GM10266 (cell line): ENCODE measurements at regions not wholly inside any gene's neighbourhood (a gene's known extent, or its start where the extent isn't known, plus 50 kb on each side); places are given as distances from the start of the nearest gene placed in this dataset.

ENCODE experiments used
- DNase-seq: peaks from one replicate; pipeline ENCODE4 v3.0.0; 2012; ENCODE audit errors: extremely low spot score
- TF ChIP-seq, protein P1 (sequence below): IDR thresholded peaks from 2 replicates; pipeline ENCODE4 v1.5.1; 2012; ENCODE audit warnings: mild to moderate bottlenecking, low read depth; ENCODE audit not compliant: control insufficient read depth, insufficient read depth; ENCODE audit errors: missing control alignments

DNA sequence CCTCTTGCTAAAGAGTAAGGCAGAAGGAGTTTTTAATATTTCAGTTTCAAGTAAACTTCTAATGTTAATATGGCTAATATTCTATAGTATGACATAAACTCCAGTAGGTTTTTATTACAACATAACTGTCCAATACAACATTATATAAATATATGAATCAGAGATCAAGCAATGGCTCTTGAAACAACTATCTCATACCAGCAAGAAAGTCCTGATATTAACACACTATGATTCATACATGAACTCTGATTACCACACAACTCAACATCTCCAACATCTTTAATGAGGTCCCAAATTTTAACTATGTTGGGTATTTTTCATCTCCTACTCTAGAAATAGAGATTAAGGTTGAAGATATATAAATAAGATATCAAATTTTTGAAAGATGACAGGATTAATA is 878.3 kb downstream of the TLE1 start:
- TF ChIP-seq, protein P1, sequence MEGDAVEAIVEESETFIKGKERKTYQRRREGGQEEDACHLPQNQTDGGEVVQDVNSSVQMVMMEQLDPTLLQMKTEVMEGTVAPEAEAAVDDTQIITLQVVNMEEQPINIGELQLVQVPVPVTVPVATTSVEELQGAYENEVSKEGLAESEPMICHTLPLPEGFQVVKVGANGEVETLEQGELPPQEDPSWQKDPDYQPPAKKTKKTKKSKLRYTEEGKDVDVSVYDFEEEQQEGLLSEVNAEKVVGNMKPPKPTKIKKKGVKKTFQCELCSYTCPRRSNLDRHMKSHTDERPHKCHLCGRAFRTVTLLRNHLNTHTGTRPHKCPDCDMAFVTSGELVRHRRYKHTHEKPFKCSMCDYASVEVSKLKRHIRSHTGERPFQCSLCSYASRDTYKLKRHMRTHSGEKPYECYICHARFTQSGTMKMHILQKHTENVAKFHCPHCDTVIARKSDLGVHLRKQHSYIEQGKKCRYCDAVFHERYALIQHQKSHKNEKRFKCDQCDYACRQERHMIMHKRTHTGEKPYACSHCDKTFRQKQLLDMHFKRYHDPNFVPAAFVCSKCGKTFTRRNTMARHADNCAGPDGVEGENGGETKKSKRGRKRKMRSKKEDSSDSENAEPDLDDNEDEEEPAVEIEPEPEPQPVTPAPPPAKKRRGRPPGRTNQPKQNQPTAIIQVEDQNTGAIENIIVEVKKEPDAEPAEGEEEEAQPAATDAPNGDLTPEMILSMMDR, result no peak
- no peak for DNase-seq

DNA sequence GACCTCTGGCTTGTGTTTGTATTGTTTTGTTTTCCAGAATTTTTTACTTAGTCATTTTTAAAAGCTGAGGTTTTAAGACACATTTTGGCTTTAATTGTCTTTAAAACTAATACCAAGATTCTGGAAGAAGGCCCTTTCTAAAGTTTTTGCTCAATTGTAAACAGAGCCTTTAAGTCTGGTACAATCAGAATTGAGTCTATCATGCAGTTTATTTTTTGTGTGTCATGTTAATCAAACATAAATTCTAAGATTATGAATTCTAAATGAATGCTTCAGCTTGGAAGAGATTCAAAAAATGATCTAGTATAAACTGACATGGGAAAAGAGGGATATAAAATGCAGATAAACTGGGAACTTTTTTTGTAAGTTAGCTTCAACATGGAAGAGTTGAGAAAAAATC is 882.7 kb downstream of the TLE1 start:
- TF ChIP-seq, protein P1, result no peak
- no peak for DNase-seq

- TF ChIP-seq, protein P1, result no peak
These were observed 884.5 kb downstream of the TLE1 start for GRCh38 chr9:80804873-80805272.

GRCh38 chr9:80797831-80798688 is 891.3 kb downstream of the TLE1 start:
- no peak for DNase-seq
- TF ChIP-seq, protein P1, result no peak

More at GRCh38 chr9:80804873-80805272, 884.5 kb downstream of the TLE1 start:
- no peak for DNase-seq

DNA sequence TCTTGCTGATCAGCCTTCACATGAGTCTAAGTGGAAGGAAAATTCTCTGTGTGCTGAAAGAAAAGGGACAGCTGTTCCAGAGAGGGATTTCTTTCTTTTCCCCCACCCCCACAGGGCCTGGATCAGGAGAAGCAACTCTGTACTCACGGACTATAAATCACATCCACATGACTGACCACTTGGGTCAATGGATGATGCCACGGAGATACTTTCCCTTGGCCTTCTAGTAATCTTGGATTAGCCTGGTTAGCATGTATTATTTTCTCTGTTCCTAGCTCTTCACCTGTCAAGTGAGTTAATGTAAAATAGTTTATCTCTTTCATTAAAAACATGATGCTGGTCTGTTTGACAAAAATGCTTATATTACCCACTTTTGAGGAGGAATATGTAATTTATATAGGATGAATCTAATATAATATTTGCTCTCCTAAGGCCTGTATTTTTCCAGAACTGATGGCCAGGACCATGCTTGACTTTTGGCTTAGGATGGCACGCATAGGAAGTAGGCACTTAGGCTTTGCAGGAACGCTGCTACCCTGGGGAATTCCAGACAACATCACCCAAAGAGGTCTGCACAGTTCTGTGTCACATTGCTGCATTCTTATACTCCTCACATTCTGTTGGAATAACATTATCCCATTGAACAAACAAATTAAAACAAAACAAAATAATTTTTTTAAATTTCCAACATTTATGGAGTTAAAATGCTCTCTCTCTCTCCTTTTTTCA is 892.1 kb downstream of the TLE1 start:
- DNase-seq, result no peak
- TF ChIP-seq, protein P1, result no peak

DNA sequence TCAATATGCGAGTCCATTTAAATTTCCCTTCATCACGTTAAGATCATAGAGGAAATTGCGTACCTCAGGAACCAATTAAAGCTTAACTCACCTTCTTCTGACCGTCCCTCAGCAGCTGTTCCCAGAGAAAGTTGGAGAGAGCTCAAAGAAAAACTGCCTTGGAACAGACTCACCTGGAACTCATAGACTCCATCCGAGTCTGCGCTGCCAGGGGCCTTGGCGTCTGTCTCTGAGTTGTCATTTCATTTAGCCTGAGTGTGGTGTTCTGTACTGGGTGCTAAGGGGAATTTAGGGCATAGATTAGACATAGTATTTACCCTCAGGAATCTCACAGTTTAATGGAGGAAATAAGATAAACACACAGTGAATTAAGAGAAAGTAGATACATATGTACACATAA is 892.7 kb downstream of the TLE1 start:
- no peak for DNase-seq
- TF ChIP-seq, protein P1, result no peak

DNA sequence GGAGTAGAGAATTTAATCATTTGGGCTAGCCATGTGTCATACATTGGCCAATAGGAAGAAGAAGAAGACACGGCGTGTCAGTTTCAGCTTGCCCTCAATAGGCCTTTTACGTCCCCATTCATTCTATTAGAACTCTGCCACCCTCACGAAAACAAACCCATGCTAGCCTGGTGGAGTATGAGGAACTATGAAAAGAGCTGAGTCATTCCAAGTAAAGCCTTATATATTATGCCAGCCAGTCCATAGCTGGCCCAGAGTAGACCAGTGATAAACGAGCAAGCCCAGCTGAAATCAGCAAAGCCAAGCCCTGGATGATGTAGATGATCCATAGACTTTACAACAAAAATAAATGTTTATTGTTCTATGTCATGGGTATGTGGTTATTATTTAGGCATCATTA is 895.1 kb downstream of the TLE1 start:
- TF ChIP-seq, protein P1, result no peak
- DNase-seq, result no peak
